HUES48 (cell line): ENCODE measurements at regions not wholly inside any gene's neighbourhood (a gene's known extent, or its start where the extent isn't known, plus 50 kb on each side); places are given as distances from the start of the nearest gene placed in this dataset.

ENCODE experiments used
- H3K27ac ChIP-seq: one replicate; pipeline ENCODE4 v1.7.0; 2013; ENCODE audit warnings: low read depth, low read length, inconsistent platforms
- H3K27me3 ChIP-seq: 2 replicates; pipeline ENCODE4 v1.6.1; 2013; ENCODE audit warnings: mild to moderate bottlenecking, low read length; ENCODE audit not compliant: control insufficient read depth, insufficient read depth
- H3K36me3 ChIP-seq: 2 replicates; pipeline ENCODE4 v1.6.1; 2013; ENCODE audit warnings: low read length; ENCODE audit not compliant: control insufficient read depth, insufficient read depth
- H3K4me1 ChIP-seq: 2 replicates; pipeline ENCODE4 v1.6.1; 2013; ENCODE audit warnings: mild to moderate bottlenecking, low read length; ENCODE audit not compliant: control insufficient read depth, insufficient read depth
- H3K4me3 ChIP-seq: 2 replicates; pipeline ENCODE4 v1.5.1; 2013; ENCODE audit warnings: mild to moderate bottlenecking, low read depth, low read length
- H3K9ac ChIP-seq: 2 replicates; pipeline ENCODE4 v1.6.1; 2013; ENCODE audit warnings: mild to moderate bottlenecking, low read depth, low read length, moderate library complexity
- H3K9me3 ChIP-seq: 2 replicates; pipeline ENCODE4 v1.6.1; 2013; ENCODE audit warnings: low read length; ENCODE audit not compliant: control insufficient read depth, insufficient read depth

GRCh38 chr2:234594715-234595114, 97.8 kb upstream of the ARL4C start:
- Histone ChIP-seq H3K4me3 (no peak overlapping the region), H3K27me3 (no peaks in the 10 kb centered on the region), H3K27ac (no peak overlapping the region), H3K9ac (no peak overlapping the region), H3K36me3 (no peaks in the 10 kb centered on the region), H3K9me3 (no peaks in the 10 kb centered on the region), H3K4me1 (peaks cover 18% of the 10 kb centered on the region)

GRCh38 chr2:234593636-234594035, 96.8 kb upstream of the ARL4C start:
- no peak overlapping the region for H3K4me3 ChIP-seq
- H3K27ac ChIP-seq = no peak overlapping the region
- no peaks in the 10 kb centered on the region for H3K36me3 ChIP-seq
- no peaks in the 10 kb centered on the region for H3K9me3 ChIP-seq
- H3K27me3 ChIP-seq = no peaks in the 10 kb centered on the region
- H3K9ac ChIP-seq = no peak overlapping the region
- peaks cover 18% of the 10 kb centered on the region for H3K4me1 ChIP-seq

- no peaks in the 10 kb centered on the region for H3K27me3 ChIP-seq
- H3K36me3 ChIP-seq = no peaks in the 10 kb centered on the region
- peaks cover 16% of the 10 kb centered on the region for H3K4me1 ChIP-seq
- H3K9me3 ChIP-seq = no peaks in the 10 kb centered on the region
- H3K4me3 ChIP-seq = no peak overlapping the region
- H3K9ac ChIP-seq = no peak overlapping the region
- no peak overlapping the region for H3K27ac ChIP-seq
These were observed 95.7 kb upstream of the ARL4C start for GRCh38 chr2:234592541-234592940.

GRCh38 chr2:234590076-234590475, 93.2 kb upstream of the ARL4C start:
- Histone ChIP-seq H3K36me3 (no peaks in the 10 kb centered on the region), H3K4me3 (no peak overlapping the region), H3K27me3 (no peaks in the 10 kb centered on the region), H3K9ac (no peak overlapping the region), H3K4me1 (no peaks in the 10 kb centered on the region), H3K9me3 (no peaks in the 10 kb centered on the region), H3K27ac (no peak overlapping the region)

- Histone ChIP-seq H3K4me3 (no peak overlapping the region), H3K9me3 (no peaks in the 10 kb centered on the region), H3K36me3 (no peaks in the 10 kb centered on the region), H3K4me1 (no peaks in the 10 kb centered on the region), H3K9ac (no peak overlapping the region), H3K27ac (no peak overlapping the region), H3K27me3 (no peaks in the 10 kb centered on the region)
These were observed 91.2 kb upstream of the ARL4C start for GRCh38 chr2:234588054-234588430.

- no peak overlapping the region for H3K4me3 ChIP-seq
- H3K9ac ChIP-seq = no peak overlapping the region
- no peaks in the 10 kb centered on the region for H3K4me1 ChIP-seq
- H3K27ac ChIP-seq = no peak overlapping the region
- no peaks in the 10 kb centered on the region for H3K27me3 ChIP-seq
- no peaks in the 10 kb centered on the region for H3K36me3 ChIP-seq
- H3K9me3 ChIP-seq = no peaks in the 10 kb centered on the region
These were observed 90.6 kb upstream of the ARL4C start for GRCh38 chr2:234587341-234588053.

GRCh38 chr2:234583331-234583730, 86.5 kb upstream of the ARL4C start:
- Histone ChIP-seq H3K4me3 (no peak overlapping the region), H3K4me1 (peaks cover 23% of the 10 kb centered on the region), H3K9ac (no peak overlapping the region), H3K9me3 (no peaks in the 10 kb centered on the region), H3K27ac (no peak overlapping the region), H3K27me3 (no peaks in the 10 kb centered on the region), H3K36me3 (no peaks in the 10 kb centered on the region)

GRCh38 chr2:234580686-234581085, 83.8 kb upstream of the ARL4C start:
- no peaks in the 10 kb centered on the region for H3K27me3 ChIP-seq
- H3K9ac ChIP-seq = no peak overlapping the region

GRCh38 chr2:234579231-234579962, 82.5 kb upstream of the ARL4C start:
- Histone ChIP-seq H3K4me3 (no peak overlapping the region), H3K9ac (no peak overlapping the region), H3K36me3 (no peaks in the 10 kb centered on the region), H3K9me3 (no peaks in the 10 kb centered on the region), H3K27ac (no peak overlapping the region), H3K4me1 (peaks cover 42% of the 10 kb centered on the region), H3K27me3 (no peaks in the 10 kb centered on the region)

More at GRCh38 chr2:234580686-234581085, 83.8 kb upstream of the ARL4C start:
- Histone ChIP-seq H3K9me3 (no peaks in the 10 kb centered on the region), H3K4me3 (no peak overlapping the region), H3K36me3 (no peaks in the 10 kb centered on the region), H3K27ac (no peak overlapping the region), H3K4me1 (peaks cover 42% of the 10 kb centered on the region)

- no peaks in the 10 kb centered on the region for H3K9me3 ChIP-seq
- no peak overlapping the region for H3K4me3 ChIP-seq
- no peaks in the 10 kb centered on the region for H3K27me3 ChIP-seq
- no peaks in the 10 kb centered on the region for H3K36me3 ChIP-seq
- H3K4me1 ChIP-seq = peaks cover 42% of the 10 kb centered on the region
- H3K9ac ChIP-seq = no peak overlapping the region
- no peak overlapping the region for H3K27ac ChIP-seq
These were observed 81.5 kb upstream of the ARL4C start for GRCh38 chr2:234578389-234578788.

- H3K27ac ChIP-seq = no peak overlapping the region
- H3K4me1 ChIP-seq = peaks cover 39% of the 10 kb centered on the region
- H3K27me3 ChIP-seq = no peaks in the 10 kb centered on the region
- H3K9ac ChIP-seq = no peak overlapping the region
- no peak overlapping the region for H3K4me3 ChIP-seq
- H3K36me3 ChIP-seq = no peaks in the 10 kb centered on the region
- no peaks in the 10 kb centered on the region for H3K9me3 ChIP-seq
These were observed 80.3 kb upstream of the ARL4C start for GRCh38 chr2:234577191-234577590.
